K562 (cell line): ENCODE measurements at regions not wholly inside any gene's neighbourhood (a gene's known extent, or its start where the extent isn't known, plus 50 kb on each side); places are given as distances from the start of the nearest gene placed in this dataset.

ENCODE experiments used
- PHF8 ChIP-seq: fragments of 200-600 bp; sonication (generic); IDR thresholded peaks from 2 replicates; pipeline ENCODE4 v1.6.1; 2012; ENCODE audit warnings: mixed run types, mild to moderate bottlenecking, inconsistent platforms, low read length, moderate library complexity, borderline replicate concordance
- REST ChIP-seq, 2 experiments: fragments of 450-650 bp; formaldehyde crosslinking in 1 of 2; IDR thresholded peaks; 2 replicates each; pipeline versions ENCODE4 v1.4.0 to v1.6.1; 2014 to 2020; ENCODE audit warnings: mild to moderate bottlenecking in 2 of 2, borderline replicate concordance in 1 of 2, low read depth in 1 of 2

DNA sequence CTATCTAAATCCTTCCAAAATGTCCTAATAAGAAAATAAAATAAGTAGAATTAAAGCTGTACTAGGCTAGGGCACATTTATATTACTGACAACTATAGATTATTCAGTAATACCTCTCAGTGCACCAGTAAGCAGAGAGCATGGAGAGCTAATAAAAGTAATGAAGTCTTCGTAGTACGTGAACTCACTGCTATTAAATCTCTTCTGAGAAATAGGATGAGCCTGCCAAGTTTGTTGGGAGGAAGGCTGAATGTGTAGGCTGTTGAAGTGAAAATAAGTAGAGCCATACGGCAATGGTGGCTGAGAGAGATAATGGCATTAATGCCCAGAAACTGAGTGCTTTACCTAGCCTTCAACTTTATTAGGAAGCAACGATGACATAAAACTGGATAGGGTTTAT lies 73.9 kb upstream of the NR5A2 start (continued):
- TF ChIP-seq REST (IDR thresholded peaks at IDR 0.05; ENCODE audit: borderline replicate concordance): no peak
- TF ChIP-seq REST (CRISPR knock-in tag; IDR thresholded peaks at IDR 0.05; ENCODE audit: low read depth): no peak
- TF ChIP-seq PHF8: no peak
- TF ChIP-seq, all 486 proteins: peak for 0
